ENCODE measurements at regions not wholly inside any gene's neighbourhood (a gene's known extent, or its start where the extent isn't known, plus 50 kb on each side); places are given as distances from the start of the nearest gene placed in this dataset.

DNA sequence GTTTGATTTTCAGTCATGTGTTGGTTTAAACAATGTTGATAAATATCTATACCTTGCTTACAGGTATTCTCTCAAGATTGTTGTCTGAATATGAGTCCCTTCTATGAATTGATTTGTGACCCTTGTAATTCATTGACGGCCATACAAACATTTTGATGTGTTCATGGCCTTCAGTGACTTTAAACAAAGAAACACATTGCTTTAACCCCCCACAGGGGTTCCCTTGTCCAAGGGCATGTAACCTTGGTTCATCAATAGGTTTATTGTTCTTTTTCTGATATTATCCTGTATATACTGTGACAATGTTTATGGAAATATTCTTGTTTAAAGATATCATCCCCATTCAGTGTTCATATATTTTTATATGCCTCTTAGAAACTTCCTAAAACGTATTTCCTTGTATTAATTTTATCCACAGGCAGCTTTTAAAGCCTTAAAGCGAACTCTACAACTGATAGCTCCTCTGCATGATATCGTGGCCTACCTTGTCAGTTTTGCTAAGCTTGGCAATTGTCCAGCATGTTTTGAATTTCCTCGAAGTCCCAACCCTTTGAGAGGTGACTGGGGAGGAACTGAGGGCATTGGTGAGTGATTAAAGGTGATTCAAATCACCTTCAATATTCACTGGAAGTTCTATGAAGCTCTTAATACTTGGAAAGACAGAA is 87.0 kb downstream of the CD164 start:
- no peak for DNase-seq

DNA sequence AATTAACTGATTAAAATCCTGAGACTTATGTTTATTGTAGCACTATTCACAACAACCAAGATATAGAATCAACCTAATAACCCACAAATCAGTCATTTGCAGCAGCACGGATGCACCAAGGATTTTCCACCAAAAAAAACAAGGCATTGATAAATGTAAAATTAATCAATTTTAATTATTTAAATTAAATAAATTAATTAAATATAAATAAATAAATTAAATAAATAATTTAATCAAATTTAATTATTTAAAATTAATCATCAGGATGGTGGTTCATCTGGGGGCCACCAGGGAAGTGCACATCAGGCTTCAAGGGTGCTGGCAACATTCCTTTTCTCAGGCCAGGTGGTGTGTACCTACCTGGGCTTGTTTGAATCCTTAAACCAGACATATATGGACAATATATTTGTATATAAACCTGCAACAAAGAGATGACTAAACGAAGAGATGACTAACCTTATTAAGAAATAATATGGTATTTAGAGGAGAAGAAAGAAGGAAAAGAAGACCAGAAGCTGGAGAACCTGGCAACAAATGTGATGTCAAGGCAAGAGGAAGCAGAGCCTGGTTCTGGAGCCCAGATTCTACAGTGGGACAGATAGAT is 89.2 kb downstream of the CD164 start:
- no peak for DNase-seq

DNA sequence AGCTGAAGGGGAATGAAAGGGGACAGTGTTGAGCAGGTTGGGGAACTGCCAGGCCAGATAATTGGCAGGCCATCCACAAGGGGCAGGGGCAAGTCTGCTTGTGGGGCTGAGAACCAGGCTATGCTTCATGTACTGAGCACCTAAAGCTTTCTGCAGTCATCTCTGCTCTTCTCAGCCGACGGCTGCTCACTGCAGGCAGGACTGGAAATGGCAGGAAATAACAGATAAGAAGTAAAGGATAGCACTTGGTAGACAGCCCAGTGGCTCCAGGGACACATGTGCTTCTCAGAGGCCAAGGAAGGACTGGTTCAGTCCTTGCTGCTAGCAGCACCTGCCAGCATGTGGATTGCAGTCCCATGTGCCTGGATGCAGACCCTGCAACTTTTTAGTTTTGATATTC is 89.8 kb downstream of the CD164 start:
- DNase-seq = no peak

DNA sequence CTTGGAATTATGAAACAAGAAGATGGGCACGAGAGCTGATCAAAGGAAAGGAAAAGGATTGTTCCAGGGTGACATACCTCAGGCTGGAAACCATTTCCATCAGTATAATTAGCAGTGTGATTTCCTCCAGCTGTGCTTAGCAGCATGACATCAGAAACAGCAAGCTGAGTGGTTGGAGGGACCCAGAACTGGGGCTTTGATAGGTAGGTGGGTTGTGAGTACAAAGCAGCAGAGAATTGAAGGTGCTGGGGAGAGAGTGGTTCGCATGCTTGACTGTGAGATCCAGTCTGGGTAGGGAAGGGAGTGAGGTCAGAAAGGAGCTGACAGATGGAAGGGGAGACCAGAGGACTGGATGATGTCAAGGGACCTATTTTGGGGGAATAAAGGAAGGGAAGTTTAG is 90.4 kb downstream of the CD164 start:
- no peak for DNase-seq

DNA sequence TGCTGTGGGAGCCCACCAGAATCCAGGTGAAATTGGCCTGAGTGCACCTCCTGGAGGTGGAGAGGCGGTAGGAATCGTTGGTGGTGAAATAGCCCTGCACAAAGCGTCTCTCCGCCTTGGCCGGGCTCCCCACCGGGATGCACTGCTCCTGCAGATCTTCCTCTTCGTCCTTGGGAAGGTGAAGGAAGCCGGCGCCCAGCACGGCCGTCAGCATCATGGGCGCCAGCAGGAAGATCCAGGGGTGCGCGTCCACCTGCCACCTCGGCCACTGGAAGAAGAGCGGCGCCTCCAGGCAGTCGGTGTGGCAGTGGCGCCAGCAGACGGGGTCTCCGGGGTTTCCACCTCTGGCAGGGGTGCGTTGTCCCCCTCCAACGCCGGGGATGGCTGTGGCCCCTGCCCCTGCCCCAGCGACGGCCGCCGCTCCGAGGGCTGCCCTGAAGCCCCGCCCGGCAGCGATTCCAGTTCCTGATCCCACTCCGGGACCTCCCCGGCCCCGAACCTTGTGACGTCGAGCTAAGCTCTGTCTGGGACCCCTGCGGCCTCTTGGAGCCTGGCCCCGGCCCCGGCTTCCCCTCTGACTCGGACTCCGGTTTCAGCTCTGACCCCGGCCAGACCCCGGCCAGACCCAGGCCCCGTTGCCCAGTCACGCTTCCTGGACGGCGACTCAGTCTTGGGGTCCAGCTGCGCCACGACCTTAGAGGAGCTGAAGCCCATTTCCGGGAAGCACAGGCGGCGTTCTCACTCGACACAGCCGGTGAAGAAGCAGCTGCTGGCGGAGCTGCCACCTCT is 91.9 kb downstream of the CD164 start:
- no peak for DNase-seq

DNA sequence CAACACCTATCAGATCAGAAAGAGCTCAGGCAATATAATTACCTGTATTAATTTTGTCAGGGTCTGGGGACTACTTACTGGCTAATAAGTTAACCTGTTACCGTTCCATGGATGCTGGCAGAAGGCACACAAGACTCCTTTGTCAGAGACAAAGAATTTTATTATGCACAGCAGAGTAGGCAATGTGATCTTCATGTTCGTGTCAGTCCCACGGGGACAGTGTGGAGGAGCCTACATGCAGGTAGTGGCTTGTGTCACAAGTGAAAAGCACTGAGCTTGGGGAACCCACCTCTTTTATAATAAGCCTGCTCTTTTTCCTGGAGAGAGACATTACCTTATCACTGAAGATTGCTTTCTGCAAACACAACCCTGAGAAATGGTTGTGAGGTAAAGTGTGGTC is 96.9 kb downstream of the CD164 start:
- no peak for DNase-seq

DNA sequence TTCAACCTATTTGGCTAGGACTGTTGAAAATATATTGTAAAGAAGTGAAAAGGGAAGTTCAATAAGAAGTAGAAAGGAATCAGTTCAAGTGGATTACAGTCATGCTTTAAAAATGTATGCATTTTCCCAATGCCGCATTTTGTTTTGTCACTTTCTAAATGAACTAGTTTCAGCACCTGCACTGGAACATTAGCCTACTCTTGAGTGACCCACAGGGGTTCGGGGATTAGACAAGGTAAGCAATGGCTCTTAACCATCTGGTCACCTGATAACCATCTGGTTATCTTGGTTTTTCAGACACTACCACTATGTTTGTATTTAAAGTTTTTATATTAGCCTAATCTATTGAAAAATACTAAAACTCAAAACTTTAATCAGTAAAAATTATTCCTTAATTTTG is 97.6 kb downstream of the CD164 start:
- no peak for DNase-seq

DNA sequence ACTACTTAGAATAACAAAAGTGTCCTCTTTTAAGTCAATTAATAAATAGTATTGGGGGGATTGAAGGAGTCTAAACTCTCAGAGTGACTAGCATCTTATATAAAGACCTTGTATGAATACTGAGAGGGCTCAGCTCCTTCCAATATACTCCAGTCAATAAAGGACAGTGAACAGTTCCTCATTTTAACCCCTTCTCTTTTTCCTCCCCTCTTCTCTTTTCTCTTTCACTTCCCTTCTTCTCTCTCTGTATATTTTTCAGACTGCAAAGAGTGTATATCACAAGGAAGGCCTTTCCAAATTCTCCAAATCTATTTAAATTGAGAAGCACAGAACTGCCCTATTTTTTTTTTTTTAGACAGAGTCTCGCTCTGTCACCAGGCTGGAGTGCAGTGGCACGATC is 99.5 kb downstream of the CD164 start:
- DNase-seq = no peak

DNA sequence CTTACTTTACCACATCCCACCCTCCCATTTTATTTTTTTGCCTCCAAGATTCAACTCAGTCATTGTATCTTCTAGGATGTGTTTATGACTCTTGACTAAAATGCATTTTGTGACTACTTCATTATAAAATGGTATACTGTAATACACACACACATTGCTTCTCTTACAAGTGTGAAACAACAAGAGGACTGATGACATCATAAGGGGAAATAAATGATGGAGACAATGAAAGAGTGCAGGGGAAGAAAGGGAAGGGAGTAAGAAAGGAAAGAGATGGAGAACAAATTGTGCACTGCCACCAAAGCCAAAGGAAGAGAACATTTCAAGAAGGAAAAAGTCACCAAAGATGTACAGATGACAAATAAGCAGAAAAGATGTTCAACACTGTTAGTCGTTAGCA is 102.6 kb downstream of the CD164 start:
- no peak for DNase-seq

DNA sequence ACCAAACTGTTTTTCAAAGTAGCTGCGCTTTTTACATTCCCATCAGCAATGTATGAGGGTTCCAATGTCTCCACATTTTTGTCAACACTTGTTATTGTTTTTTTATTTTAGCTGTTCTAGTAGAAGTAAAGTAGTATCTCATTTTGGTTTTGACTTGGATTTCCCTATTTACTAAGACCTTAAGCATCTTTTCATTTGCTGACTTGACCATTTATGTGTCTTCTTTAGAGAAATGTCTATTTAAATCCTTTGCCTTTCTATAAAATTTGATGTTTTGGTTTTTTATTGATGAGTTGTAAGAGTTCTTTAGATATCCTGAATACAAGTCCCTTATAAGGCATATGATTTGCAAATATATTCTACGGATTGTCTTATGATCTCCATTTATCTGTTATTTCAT is 110.6 kb downstream of the CD164 start:
- no peak for DNase-seq

DNA sequence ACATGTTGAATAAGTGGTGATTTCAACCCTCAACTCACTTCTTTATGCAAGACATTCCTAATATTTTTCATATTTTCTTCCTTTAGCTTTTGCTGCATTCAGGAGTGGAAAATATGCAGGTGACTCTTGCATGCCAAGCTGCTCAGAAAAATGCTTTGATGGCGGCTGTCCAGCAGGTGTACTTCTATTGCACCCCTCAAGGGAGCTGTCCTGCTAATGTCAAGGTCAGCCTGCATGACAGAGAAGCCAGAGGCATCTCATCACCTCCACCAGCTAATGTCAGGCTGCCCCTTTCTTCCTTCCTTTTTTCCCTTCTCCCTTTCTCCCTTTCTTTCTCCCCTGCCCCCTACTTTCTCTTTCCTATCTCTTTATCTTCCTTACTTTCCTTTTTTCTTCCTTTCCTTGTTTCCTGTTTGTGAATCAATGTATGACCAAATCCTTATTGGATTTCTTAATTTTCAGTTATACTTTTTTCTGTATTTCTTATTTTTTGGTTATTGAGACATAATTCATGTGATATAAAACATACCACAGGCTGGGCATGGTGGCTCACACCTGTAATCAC is 112.2 kb downstream of the CD164 start:
- DNase-seq = no peak

DNA sequence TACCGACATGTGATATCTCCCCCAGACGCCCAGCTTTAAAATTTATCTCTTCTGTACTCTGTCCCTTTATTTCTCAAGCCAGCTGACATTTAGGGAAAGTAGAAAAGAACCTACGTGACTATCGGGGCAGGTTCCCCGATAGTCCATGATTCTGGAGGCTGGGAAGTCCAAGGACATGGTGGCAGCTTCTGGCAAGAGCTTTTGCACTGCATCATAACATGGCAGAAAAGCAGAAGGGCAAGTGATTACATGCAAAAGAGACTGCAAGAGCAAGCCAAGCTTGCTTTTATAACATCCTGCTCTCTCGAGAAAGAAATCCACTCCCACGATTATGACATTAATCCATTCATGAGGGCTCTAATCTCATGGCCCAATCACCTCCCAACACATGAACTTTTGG is 113.2 kb downstream of the CD164 start:
- no peak for DNase-seq

DNA sequence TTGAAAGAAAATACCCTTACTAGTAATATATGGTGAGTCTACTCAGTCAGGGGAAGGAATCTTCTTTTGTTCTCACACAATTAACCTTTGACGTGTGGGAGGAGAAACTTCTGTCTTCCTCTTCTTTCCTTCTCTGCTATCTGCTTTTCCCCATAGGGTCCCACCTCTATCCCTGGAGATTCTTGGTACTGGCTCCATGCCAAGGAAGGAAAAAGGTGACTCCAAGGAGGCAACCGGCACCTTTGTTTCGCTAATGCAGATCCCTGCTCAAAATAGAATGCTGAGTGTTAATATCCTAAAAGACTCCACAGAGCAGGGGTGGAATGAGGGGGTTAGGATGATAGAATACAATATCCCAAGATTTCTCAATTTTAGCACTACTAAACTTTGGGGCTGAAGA is 116.7 kb downstream of the CD164 start:
- no peak for DNase-seq

DNA sequence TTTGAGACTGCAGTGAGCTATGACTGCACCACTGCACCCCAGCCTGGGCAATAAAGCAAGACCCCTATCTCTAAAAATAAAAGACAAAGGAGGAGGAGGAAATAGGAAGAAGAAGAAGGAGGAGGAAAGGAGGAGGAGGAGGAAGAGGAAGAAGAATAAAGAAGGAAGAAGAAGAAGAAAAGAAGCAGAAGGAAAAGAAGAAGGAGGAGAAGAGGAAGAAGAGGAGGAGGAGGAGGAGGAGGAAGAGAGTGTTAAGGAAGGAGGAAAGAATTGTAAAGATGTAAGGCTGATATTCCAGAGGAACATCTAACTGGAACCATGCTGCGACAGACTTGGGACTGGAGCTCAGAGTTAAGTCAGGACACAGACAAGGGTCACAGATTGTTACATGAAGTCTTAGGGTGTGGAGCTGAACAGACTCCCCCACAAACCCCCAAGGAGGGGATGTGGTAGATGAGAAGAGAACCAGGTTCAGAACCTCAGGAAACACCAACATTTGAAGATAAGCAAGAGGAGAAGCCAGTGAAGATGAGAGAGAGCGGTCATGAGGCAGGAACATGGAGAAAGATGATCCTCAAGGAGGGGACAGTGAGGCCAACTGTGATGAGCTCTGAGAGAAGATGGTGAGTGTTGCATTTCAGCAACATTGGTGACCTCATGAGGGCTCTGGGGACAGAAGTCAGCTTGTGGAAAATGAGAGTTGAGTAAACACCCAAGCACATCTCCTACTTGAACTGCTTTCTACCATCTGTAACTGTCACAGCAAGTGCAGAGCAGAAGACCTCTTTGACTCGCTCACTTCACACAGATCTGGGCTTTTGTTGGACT is 118.2 kb downstream of the CD164 start:
- DNase-seq = no peak

DNA sequence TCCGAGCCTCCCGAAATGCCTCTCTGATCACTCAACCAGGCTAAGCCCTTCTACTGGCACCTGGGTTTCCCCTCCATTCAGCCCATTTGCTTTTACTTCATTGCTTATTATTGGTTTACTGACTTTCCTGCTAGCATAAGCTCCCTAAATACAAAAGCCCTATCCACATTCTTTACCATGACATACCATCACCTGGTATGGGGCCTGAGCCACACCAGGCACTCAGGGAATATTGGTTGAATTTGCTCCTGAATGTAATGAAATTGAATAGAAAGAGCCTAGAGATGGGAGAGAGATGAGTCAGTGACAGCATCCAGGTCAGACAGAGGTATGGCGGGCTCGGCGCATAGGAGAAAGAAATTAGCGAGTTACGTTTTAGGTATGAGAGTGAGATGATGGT is 120.0 kb downstream of the CD164 start:
- no peak for DNase-seq

DNA sequence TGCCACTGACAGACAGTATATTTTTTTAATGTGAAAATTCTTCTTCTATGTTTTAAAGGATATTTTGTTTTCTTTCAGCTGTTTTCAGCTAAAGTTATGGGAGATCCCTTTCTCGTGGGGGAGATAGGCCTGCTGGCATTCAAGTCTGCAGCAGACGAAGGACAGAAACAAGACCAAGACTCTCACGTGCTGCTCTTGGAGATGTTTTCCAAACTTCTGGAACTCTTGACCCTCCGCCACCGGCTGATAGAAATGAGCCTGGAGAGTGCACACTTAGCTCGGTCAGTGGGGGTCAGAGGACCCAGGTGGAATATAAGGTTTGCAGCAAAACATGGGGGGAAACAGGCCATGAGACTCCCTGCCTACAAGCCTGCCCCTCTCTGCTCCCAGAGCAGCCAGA is 120.5 kb downstream of the CD164 start:
- DNase-seq = no peak

DNA sequence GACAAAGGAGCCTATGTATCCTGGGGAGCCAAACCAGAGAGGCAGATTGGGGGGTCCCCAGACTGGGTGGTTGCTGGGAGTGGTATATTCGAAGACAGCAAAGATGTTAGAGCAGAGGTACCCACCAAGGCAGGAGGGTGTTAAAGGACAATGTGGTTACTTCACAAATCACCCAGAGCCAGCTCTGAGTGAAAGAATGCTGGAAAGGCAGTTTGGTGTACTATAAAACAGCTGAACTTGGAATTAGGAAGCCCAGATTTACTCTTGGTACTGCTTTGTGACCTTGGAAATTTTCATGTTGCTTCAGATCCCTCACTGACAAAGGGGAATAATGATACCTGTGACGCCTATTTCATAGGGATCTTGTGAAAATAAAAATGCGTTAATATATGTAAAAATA is 121.6 kb downstream of the CD164 start:
- DNase-seq = no peak

DNA sequence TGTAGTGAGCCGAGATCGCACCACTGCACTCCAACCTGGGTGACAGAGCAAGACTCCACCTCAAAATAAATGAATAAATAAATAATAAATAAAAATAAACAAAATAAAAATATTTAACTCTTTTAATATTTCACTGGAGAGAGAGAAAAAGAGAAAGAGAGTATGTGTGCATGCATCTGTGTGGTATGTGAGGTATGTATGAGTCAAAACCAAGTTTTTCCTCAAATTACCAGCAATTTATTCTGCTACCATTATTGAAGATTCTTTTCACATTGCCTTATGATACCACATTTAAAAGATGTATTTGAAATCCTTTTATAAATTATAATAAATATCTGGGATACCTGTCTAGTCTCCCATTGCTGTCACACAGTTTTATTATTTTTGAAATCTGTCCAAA is 122.1 kb downstream of the CD164 start:
- DNase-seq = no peak

DNA sequence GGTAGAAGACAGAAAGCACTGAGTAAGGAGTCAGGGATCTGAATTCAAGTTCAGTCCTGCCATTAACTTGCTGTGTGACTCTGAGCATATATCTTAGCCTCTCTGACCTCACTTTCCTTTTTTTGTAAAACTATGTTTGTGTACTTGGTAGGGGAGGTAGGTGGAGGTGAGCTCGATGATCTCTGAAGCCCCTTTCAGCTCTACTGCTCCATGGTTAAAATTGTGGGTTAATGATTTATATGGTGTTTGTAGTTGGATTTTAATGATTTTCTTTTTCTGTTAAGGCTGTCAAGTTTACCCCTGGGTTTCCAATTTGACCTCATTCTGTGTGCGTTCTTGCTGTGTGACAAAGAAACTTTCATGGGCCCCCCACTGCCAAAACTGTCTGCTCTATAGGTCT is 124.1 kb downstream of the CD164 start:
- no peak for DNase-seq

DNA sequence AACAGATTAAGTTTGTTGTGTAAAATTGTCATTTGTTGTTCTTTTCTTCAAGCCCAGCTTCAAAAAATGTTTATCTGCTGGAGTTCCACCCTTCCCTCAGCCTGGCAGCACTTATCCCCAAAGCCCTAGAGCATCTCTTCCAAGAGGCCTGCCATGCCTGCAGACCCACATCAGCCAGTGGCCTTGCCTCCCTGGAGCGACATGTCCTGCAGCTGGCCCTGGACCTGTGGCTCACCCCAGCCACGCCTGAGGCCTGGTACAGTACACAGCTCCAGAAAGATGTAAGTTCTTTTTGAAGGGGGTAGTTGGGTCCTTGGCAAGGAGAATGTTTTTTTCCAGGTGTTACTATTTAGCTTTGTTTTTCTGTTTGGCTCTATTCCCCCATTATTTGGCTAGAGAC is 124.8 kb downstream of the CD164 start:
- no peak for DNase-seq

DNA sequence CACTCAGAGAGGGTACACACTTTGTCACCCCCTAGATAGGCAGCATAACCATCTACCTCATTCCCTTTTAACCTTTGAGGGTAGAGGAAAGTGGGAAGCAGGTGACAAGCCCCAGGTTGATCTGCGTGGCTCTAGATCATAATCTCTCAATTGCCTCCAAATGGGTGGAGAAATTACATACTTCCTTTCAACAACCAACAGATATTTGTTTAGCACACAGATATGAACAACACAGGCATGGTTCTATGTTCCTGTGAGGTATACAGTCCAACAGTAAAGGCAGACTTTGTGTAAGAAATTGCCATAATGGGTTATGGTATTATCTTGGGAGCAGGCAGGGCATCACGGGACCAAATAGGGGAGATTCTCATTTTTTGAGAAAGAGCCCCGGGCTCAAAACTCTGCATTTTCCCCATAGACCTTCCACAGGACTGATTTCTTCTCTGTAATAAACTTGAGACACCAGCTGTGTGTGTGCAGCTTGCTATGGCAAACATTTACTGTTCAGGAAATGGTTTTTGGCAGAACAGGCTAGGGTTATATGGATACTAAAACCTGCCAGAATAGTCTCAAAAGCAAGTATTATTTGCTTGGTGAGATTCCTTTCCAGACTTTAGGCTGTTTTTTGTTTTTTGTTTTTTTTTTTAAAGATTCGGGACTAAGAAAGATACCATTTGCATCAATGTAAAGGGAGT is 126.2 kb downstream of the CD164 start:
- no peak for DNase-seq

DNA sequence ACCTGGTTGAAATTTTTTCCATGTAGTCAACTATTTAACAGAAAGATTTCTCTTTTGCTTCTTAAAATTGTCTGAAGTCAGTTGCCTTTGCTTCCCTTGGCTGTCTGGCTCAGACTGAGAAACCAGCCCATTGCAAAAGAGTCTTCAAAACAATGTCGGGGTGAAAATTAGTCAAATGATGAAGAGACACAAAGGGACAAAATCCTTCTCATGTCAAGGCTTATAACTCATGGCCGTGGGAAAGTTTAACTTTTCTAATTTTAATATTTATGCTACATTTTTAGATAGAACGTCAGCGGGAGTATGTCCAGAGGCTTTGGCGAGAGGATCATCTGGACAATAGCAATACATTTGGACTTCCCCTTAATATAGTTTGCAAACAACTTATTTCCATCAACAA is 127.2 kb downstream of the CD164 start:
- DNase-seq = no peak

Measured in T-helper 2 cell (primary cell).